ENCODE measurements at regions not wholly inside any gene's neighbourhood (a gene's known extent, or its start where the extent isn't known, plus 50 kb on each side); places are given as distances from the start of the nearest gene placed in this dataset.

GRCh38 chr7:119545118-119545517, 727.9 kb upstream of the KCND2 start:
- DNase-seq = peak in 1 of 2 experiments; percentile 86
- 0 out of 2 replicates have a peak, but pooled peaks cover 4% of the 10 kb centered on the region for H3K4me1 ChIP-seq (replicated peaks; ENCODE audit: insufficient read depth)
- no peaks in the 10 kb centered on the region for H3K9me3 ChIP-seq (ENCODE audit: insufficient read depth, low read depth)
- H3F3A ChIP-seq (ENCODE audit: insufficient read depth, low read depth) = no peaks in the 10 kb centered on the region; the same call in 1 of the 2 replicates
- ChIA-PET CTCF (no interaction called here), POLR2A (ENCODE audit: unreplicated experiment) (interaction anchor here (0.6 kb wide), 1 partner anchor 1851 kb away, joined by 4 read pairs; the partner anchor contains the start of gene FAM3C)
- no peak overlapping the region for H3K4me3 ChIP-seq
- no peaks in the 10 kb centered on the region for H3K36me3 ChIP-seq (ENCODE audit: low read depth)
- intact Hi-C loops (cut with micrococcal nuclease; ENCODE audit: unreplicated experiment) = loop anchor here (5.0 kb wide), 3 partner anchors 507 to 1037 kb away; partner anchors contain the start of gene KCND2
- no TSS peak for BruUV-seq (replicated peaks)
- no peaks in the 10 kb centered on the region for H4K20me1 ChIP-seq (ENCODE audit: insufficient read depth)
- no peak overlapping the region for H2AFZ ChIP-seq
- TF ChIP-seq EZH2 (IDR thresholded peaks at IDR 0.05; ENCODE audit: low read depth) (no peak), CTCF (conservative IDR thresholded peaks at IDR 0.05) (no peak)
- H3K27ac ChIP-seq = no peak overlapping the region
- no peak overlapping the region for H3K4me2 ChIP-seq
- no peaks in the 10 kb centered on the region for H3K9me2 ChIP-seq (ENCODE audit: insufficient read depth)
- peaks cover 17% of the 10 kb centered on the region for H3K27me3 ChIP-seq (ENCODE audit: insufficient read depth, low read depth)
- no peaks in the 10 kb centered on the region for H3K79me2 ChIP-seq (ENCODE audit: low read depth)

- H4K20me1 ChIP-seq (ENCODE audit: insufficient read depth) = no peaks in the 10 kb centered on the region
- intact Hi-C loops (cut with micrococcal nuclease; ENCODE audit: unreplicated experiment) = no loop called here
- no peaks in the 10 kb centered on the region for H3K36me3 ChIP-seq (ENCODE audit: low read depth)
- H3K9me3 ChIP-seq (ENCODE audit: insufficient read depth, low read depth) = no peaks in the 10 kb centered on the region
- 0 out of 2 replicates have a peak, but pooled peaks cover 4% of the 10 kb centered on the region for H3K9me2 ChIP-seq (ENCODE audit: insufficient read depth)
- no peak overlapping the region for H3K4me2 ChIP-seq
- no peaks in the 10 kb centered on the region for H3K4me1 ChIP-seq (replicated peaks; ENCODE audit: insufficient read depth)
- TF ChIP-seq CTCF (conservative IDR thresholded peaks at IDR 0.05) (no peak), EZH2 (IDR thresholded peaks at IDR 0.05; ENCODE audit: low read depth) (no peak)
- H3K27ac ChIP-seq = no peak overlapping the region
- no peaks in the 10 kb centered on the region for H3K27me3 ChIP-seq (ENCODE audit: insufficient read depth, low read depth)
- no TSS peak for BruUV-seq (replicated peaks)
- no peak overlapping the region for H3K4me3 ChIP-seq
- CTCF ChIA-PET = no interaction called here
- H3F3A ChIP-seq (ENCODE audit: insufficient read depth, low read depth) = no peaks in the 10 kb centered on the region
- no peak for DNase-seq
- POLR2A ChIA-PET (ENCODE audit: unreplicated experiment) = no interaction called here
- no peak overlapping the region for H2AFZ ChIP-seq
- H3K79me2 ChIP-seq (ENCODE audit: low read depth) = no peaks in the 10 kb centered on the region
These were observed 717.2 kb upstream of the KCND2 start for GRCh38 chr7:119555788-119556187.

- no peaks in the 10 kb centered on the region for H3K4me1 ChIP-seq (replicated peaks; ENCODE audit: insufficient read depth)
- no peak for DNase-seq
- H3K79me2 ChIP-seq (ENCODE audit: low read depth) = no peaks in the 10 kb centered on the region
- no peak overlapping the region for H2AFZ ChIP-seq
- no peak overlapping the region for H3K4me2 ChIP-seq
- TF ChIP-seq CTCF (conservative IDR thresholded peaks at IDR 0.05) = no peak
- no peak for TF ChIP-seq EZH2 (IDR thresholded peaks at IDR 0.05; ENCODE audit: low read depth)
- H3K9me2 ChIP-seq (ENCODE audit: insufficient read depth) = 0 out of 2 replicates have a peak, but pooled peaks cover 4% of the 10 kb centered on the region
- no TSS peak for BruUV-seq (replicated peaks)
- POLR2A ChIA-PET (ENCODE audit: unreplicated experiment) = no interaction called here
- no peaks in the 10 kb centered on the region for H3K9me3 ChIP-seq (ENCODE audit: insufficient read depth, low read depth)
- H3K36me3 ChIP-seq (ENCODE audit: low read depth) = no peaks in the 10 kb centered on the region
- H3K27ac ChIP-seq = no peak overlapping the region
- no peaks in the 10 kb centered on the region for H4K20me1 ChIP-seq (ENCODE audit: insufficient read depth)
- H3F3A ChIP-seq (ENCODE audit: insufficient read depth, low read depth) = no peaks in the 10 kb centered on the region
- no peak overlapping the region for H3K4me3 ChIP-seq
- intact Hi-C loops (cut with micrococcal nuclease; ENCODE audit: unreplicated experiment) = no loop called here
- CTCF ChIA-PET = no interaction called here
- H3K27me3 ChIP-seq (ENCODE audit: insufficient read depth, low read depth) = no peaks in the 10 kb centered on the region
These were observed 716.5 kb upstream of the KCND2 start for GRCh38 chr7:119556436-119556835.
